ENCODE measurements at regions not wholly inside any gene's neighbourhood (a gene's known extent, or its start where the extent isn't known, plus 50 kb on each side); places are given as distances from the start of the nearest gene placed in this dataset.

- H3K4me3 ChIP-seq, result no peak overlapping the region
- no peak overlapping the region for H3K27ac ChIP-seq
- H3K27me3 ChIP-seq, result no peaks in the 10 kb centered on the region
- no peaks in the 10 kb centered on the region for H3K9me3 ChIP-seq
- H3K36me3 ChIP-seq, result no peaks in the 10 kb centered on the region
- intact Hi-C loops (cut with DNase I; ENCODE audit: low total_unique reads), result no loop called here
- no peak for TF ChIP-seq POLR2AphosphoS5 (IDR thresholded peaks at IDR 0.05)
- H3K4me1 ChIP-seq, result no peaks in the 10 kb centered on the region
- DNase-seq (ENCODE audit: low spot score in 2 of 2), result no peak
Measured at GRCh38 chr7:45244981-45245380, 87.4 kb downstream of the RAMP3 start.

- no peak for DNase-seq (ENCODE audit: low spot score in 2 of 2)
- Histone ChIP-seq H3K4me3 (no peak overlapping the region), H3K9me3 (no peaks in the 10 kb centered on the region), H3K27ac (no peak overlapping the region), H3K4me1 (no peaks in the 10 kb centered on the region), H3K27me3 (no peaks in the 10 kb centered on the region), H3K36me3 (no peaks in the 10 kb centered on the region)
- intact Hi-C loops (cut with DNase I; ENCODE audit: low total_unique reads), result no loop called here
- no peak for TF ChIP-seq CTCF (IDR thresholded peaks at IDR 0.05)
- TF ChIP-seq POLR2AphosphoS5 (IDR thresholded peaks at IDR 0.05), result no peak
- no peak for TF ChIP-seq POLR2A (IDR thresholded peaks at IDR 0.05)
Measured at GRCh38 chr7:45246339-45246738, 88.7 kb downstream of the RAMP3 start.

- TF ChIP-seq POLR2A (IDR thresholded peaks at IDR 0.05), result no peak
- no peak for TF ChIP-seq POLR2AphosphoS5 (IDR thresholded peaks at IDR 0.05)
- no peak for TF ChIP-seq CTCF (IDR thresholded peaks at IDR 0.05)
- no peak for DNase-seq (ENCODE audit: low spot score in 2 of 2)
- no peaks in the 10 kb centered on the region for H3K4me1 ChIP-seq
- intact Hi-C loops (cut with DNase I; ENCODE audit: low total_unique reads), result loop anchor here (10.0 kb wide), 1 partner anchor 97 kb away; the partner anchor contains the start of gene RAMP3
- no peak overlapping the region for H3K27ac ChIP-seq
- H3K4me3 ChIP-seq, result no peak overlapping the region
- H3K9me3 ChIP-seq, result no peaks in the 10 kb centered on the region
- no peaks in the 10 kb centered on the region for H3K27me3 ChIP-seq
- H3K36me3 ChIP-seq, result no peaks in the 10 kb centered on the region
Measured at GRCh38 chr7:45252248-45252647, 94.7 kb downstream of the RAMP3 start.

- Histone ChIP-seq H3K4me1 (no peaks in the 10 kb centered on the region), H3K27ac (no peak overlapping the region), H3K36me3 (no peaks in the 10 kb centered on the region), H3K27me3 (no peaks in the 10 kb centered on the region), H3K4me3 (no peak overlapping the region), H3K9me3 (no peaks in the 10 kb centered on the region)
- no peak for DNase-seq (ENCODE audit: low spot score in 2 of 2)
- TF ChIP-seq CTCF (IDR thresholded peaks at IDR 0.05), result no peak
- TF ChIP-seq POLR2AphosphoS5 (IDR thresholded peaks at IDR 0.05), result no peak
- no peak for TF ChIP-seq POLR2A (IDR thresholded peaks at IDR 0.05)
- intact Hi-C loops (cut with DNase I; ENCODE audit: low total_unique reads), result loop anchor here (10.0 kb wide), 1 partner anchor 98 kb away; the partner anchor contains the start of gene RAMP3
Measured at GRCh38 chr7:45252857-45253256, 95.3 kb downstream of the RAMP3 start.

- no peak for DNase-seq (ENCODE audit: low spot score in 2 of 2)
- intact Hi-C loops (cut with DNase I; ENCODE audit: low total_unique reads), result loop anchor here (10.0 kb wide), 1 partner anchor 99 kb away; the partner anchor contains the start of gene RAMP3
- Histone ChIP-seq H3K36me3 (no peaks in the 10 kb centered on the region), H3K27ac (no peak overlapping the region), H3K27me3 (no peaks in the 10 kb centered on the region), H3K4me1 (no peaks in the 10 kb centered on the region), H3K4me3 (no peak overlapping the region), H3K9me3 (no peaks in the 10 kb centered on the region)
- no peak for TF ChIP-seq POLR2A (IDR thresholded peaks at IDR 0.05)
- TF ChIP-seq CTCF (IDR thresholded peaks at IDR 0.05), result no peak
- TF ChIP-seq POLR2AphosphoS5 (IDR thresholded peaks at IDR 0.05), result no peak
Measured at GRCh38 chr7:45253368-45253767, 95.8 kb downstream of the RAMP3 start.

GRCh38 chr7:45255187-45255586 lies 97.6 kb downstream of the RAMP3 start:
- DNase-seq (ENCODE audit: low spot score in 2 of 2), result no peak
- intact Hi-C loops (cut with DNase I; ENCODE audit: low total_unique reads), result loop anchor here (10.0 kb wide), 1 partner anchor 100 kb away; the partner anchor contains the start of gene RAMP3
- Histone ChIP-seq H3K4me1 (no peaks in the 10 kb centered on the region), H3K9me3 (no peaks in the 10 kb centered on the region), H3K27ac (no peak overlapping the region), H3K36me3 (no peaks in the 10 kb centered on the region), H3K4me3 (no peak overlapping the region), H3K27me3 (peaks cover 0 to 7% of the 10 kb centered on the region in 2 donors)
- TF ChIP-seq POLR2A (IDR thresholded peaks at IDR 0.05), result no peak
- no peak for TF ChIP-seq POLR2AphosphoS5 (IDR thresholded peaks at IDR 0.05)
- no peak for TF ChIP-seq CTCF (IDR thresholded peaks at IDR 0.05)
